ENCODE measurements at regions not wholly inside any gene's neighbourhood (a gene's known extent, or its start where the extent isn't known, plus 50 kb on each side); places are given as distances from the start of the nearest gene placed in this dataset.
"Not testable (repeated sequence)": the region's sequence is repeated elsewhere in the genome, so short reads cannot be mapped to it uniquely, and the experiment has no call there.

GRCh38 chr13:81591528-81592220 is 1250.7 kb upstream of the SPRY2 start:
- no peak for DNase-seq

GRCh38 chr13:81582381-81582780 is 1241.5 kb upstream of the SPRY2 start:
- no peak for DNase-seq

- no peak for DNase-seq
Observed at GRCh38 chr13:81577601-81578195, 1236.8 kb upstream of the SPRY2 start.

- no peak for DNase-seq
Observed at GRCh38 chr13:81568824-81569223, 1227.9 kb upstream of the SPRY2 start.

GRCh38 chr13:81565849-81566248 is 1224.9 kb upstream of the SPRY2 start:
- no peak for DNase-seq

- no peak for DNase-seq
Observed at GRCh38 chr13:81563091-81563490, 1222.2 kb upstream of the SPRY2 start.

- DNase-seq = no peak
Observed at GRCh38 chr13:81562598-81562997, 1221.7 kb upstream of the SPRY2 start.

- no peak for DNase-seq
Observed at GRCh38 chr13:81551036-81551435, 1210.1 kb upstream of the SPRY2 start.

- DNase-seq = not testable (repeated sequence)
Observed at GRCh38 chr13:81546294-81546693, 1205.4 kb upstream of the SPRY2 start.

GRCh38 chr13:81540777-81541176 is 1199.9 kb upstream of the SPRY2 start:
- no peak for DNase-seq

- no peak for DNase-seq
Observed at GRCh38 chr13:81539643-81540150, 1198.8 kb upstream of the SPRY2 start.

- DNase-seq = no peak
Observed at GRCh38 chr13:81498969-81499368, 1158.0 kb upstream of the SPRY2 start.

- no peak for DNase-seq
Observed at GRCh38 chr13:81493144-81493543, 1152.2 kb upstream of the SPRY2 start.

- no peak for DNase-seq
Observed at GRCh38 chr13:81492449-81492848, 1151.5 kb upstream of the SPRY2 start.

GRCh38 chr13:81488021-81488420 is 1147.1 kb upstream of the SPRY2 start:
- DNase-seq = no peak

- DNase-seq = no peak
Observed at GRCh38 chr13:81487151-81487550, 1146.2 kb upstream of the SPRY2 start.

GRCh38 chr13:81480634-81481033 is 1139.7 kb upstream of the SPRY2 start:
- no peak for DNase-seq

- DNase-seq = no peak
Observed at GRCh38 chr13:81473366-81473899, 1132.5 kb upstream of the SPRY2 start.

GRCh38 chr13:81458170-81458569 is 1117.2 kb upstream of the SPRY2 start:
- DNase-seq = no peak

- DNase-seq = no peak
Observed at GRCh38 chr13:81446441-81446840, 1105.5 kb upstream of the SPRY2 start.

GRCh38 chr13:81442904-81443303 is 1102.0 kb upstream of the SPRY2 start:
- no peak for DNase-seq

- no peak for DNase-seq
Observed at GRCh38 chr13:81425286-81425685, 1084.4 kb upstream of the SPRY2 start.

GRCh38 chr13:81409284-81409683 is 1068.4 kb upstream of the SPRY2 start:
- no peak for DNase-seq

- no peak for DNase-seq
Observed at GRCh38 chr13:81408647-81409046, 1067.7 kb upstream of the SPRY2 start.
